T-helper 1 cell treated with Interleukin-12 subunit alpha and Interleukin-12 subunit beta and Interleukin-4 antibody, amounts not matched to agents 30 ng/mL and 1 ng/mL, for 36 hours (primary cell): ENCODE measurements at regions not wholly inside any gene's neighbourhood (a gene's known extent, or its start where the extent isn't known, plus 50 kb on each side); places are given as distances from the start of the nearest gene placed in this dataset.

ENCODE experiments used
- intact Hi-C: fragments of 100-400 bp; cut with micrococcal nuclease; formaldehyde crosslinking; loops from one replicate; pipeline ENCODE4 v1.15.1; 2024

GRCh38 chr9:91122755-91123154, 239.0 kb downstream of the AUH start:
- intact Hi-C loops: no loop called here

- intact Hi-C loops: no loop called here
These were observed 234.8 kb downstream of the AUH start for GRCh38 chr9:91126761-91127445.

- intact Hi-C loops: no loop called here
These were observed 234.1 kb downstream of the AUH start for GRCh38 chr9:91127653-91128052.

GRCh38 chr9:91130796-91131318, 230.9 kb downstream of the AUH start:
- intact Hi-C loops: loop anchor here (1.0 to 2.0 kb wide), 11 partner anchors 16 to 293 kb away; partner anchors contain the start of gene AUH

- intact Hi-C loops: loop anchor here (1.0 to 2.0 kb wide), 11 partner anchors 16 to 293 kb away; partner anchors contain the start of gene AUH
These were observed 230.3 kb downstream of the AUH start for GRCh38 chr9:91131433-91131839.

- intact Hi-C loops: no loop called here
These were observed 229.1 kb downstream of the AUH start for GRCh38 chr9:91132576-91133073.

- intact Hi-C loops: no loop called here
These were observed 227.1 kb downstream of the AUH start for GRCh38 chr9:91134608-91135007.

GRCh38 chr9:91137391-91137790, 224.3 kb downstream of the AUH start:
- intact Hi-C loops: no loop called here

GRCh38 chr9:91138760-91139159, 223.0 kb downstream of the AUH start:
- intact Hi-C loops: no loop called here

GRCh38 chr9:91141407-91141965, 220.2 kb downstream of the AUH start:
- intact Hi-C loops: no loop called here

- intact Hi-C loops: no loop called here
These were observed 218.6 kb downstream of the AUH start for GRCh38 chr9:91143162-91143561.

GRCh38 chr9:91143642-91144041, 218.1 kb downstream of the AUH start:
- intact Hi-C loops: no loop called here

- intact Hi-C loops: no loop called here
These were observed 216.9 kb downstream of the AUH start for GRCh38 chr9:91144769-91145168.

- intact Hi-C loops: no loop called here
These were observed 216.2 kb downstream of the AUH start for GRCh38 chr9:91145496-91145895.

- intact Hi-C loops: loop anchor here (1.0 kb wide), 1 partner anchor 15 kb away; no protein-coding TSS in a partner anchor
These were observed 215.2 kb downstream of the AUH start for GRCh38 chr9:91146391-91147019.

GRCh38 chr9:91147079-91147708, 214.5 kb downstream of the AUH start:
- intact Hi-C loops: loop anchor here (1.0 kb wide), 1 partner anchor 16 kb away; no protein-coding TSS in a partner anchor

- intact Hi-C loops: no loop called here
These were observed 213.4 kb downstream of the AUH start for GRCh38 chr9:91148306-91148705.

- intact Hi-C loops: loop anchor here (5.0 kb wide), 1 partner anchor 1982 kb away; the partner anchor contains the start of gene NINJ1
These were observed 211.3 kb downstream of the AUH start for GRCh38 chr9:91150273-91150997.

- intact Hi-C loops: loop anchor here (1.0 to 5.0 kb wide), 13 partner anchors 13 to 1981 kb away; partner anchors contain the start of genes AUH and NINJ1
These were observed 210.6 kb downstream of the AUH start for GRCh38 chr9:91150998-91151717.

- intact Hi-C loops: loop anchor here (1.0 to 5.0 kb wide), 13 partner anchors 13 to 1981 kb away; partner anchors contain the start of genes AUH and NINJ1
These were observed 210.0 kb downstream of the AUH start for GRCh38 chr9:91151718-91152095.
